Renal cortex interstitium (tissue), 11 donors: ENCODE measurements at regions not wholly inside any gene's neighbourhood (a gene's known extent, or its start where the extent isn't known, plus 50 kb on each side); places are given as distances from the start of the nearest gene placed in this dataset.

Experiments used
- DNase-seq, 11 donors: peaks; one replicate each; pipeline ENCODE4 v3.0.0-alpha.2; 2013; ENCODE audit warnings: low read depth in 9 of 11, low spot score in 4 of 11; ENCODE audit errors: extremely low read depth in 1 of 11

- no peak for DNase-seq
Observed at GRCh38 chr9:27847380-27847779, 274.1 kb upstream of the C9orf72 start.

GRCh38 chr9:27847818-27848217, 274.5 kb upstream of the C9orf72 start:
- no peak for DNase-seq

GRCh38 chr9:27848315-27848714, 275.0 kb upstream of the C9orf72 start:
- no peak for DNase-seq

GRCh38 chr9:27851858-27852257, 278.6 kb upstream of the C9orf72 start:
- no peak for DNase-seq

GRCh38 chr9:27853529-27853928, 280.2 kb upstream of the C9orf72 start:
- no peak for DNase-seq

GRCh38 chr9:27856054-27856453, 282.8 kb upstream of the C9orf72 start:
- DNase-seq: no peak

GRCh38 chr9:27856748-27857147, 283.5 kb upstream of the C9orf72 start:
- no peak for DNase-seq

- no peak for DNase-seq
Observed at GRCh38 chr9:27861887-27862286, 288.6 kb upstream of the C9orf72 start.

- peak in 10 of 11 donors; percentile 6 to 57 (median 17) for DNase-seq
Observed at GRCh38 chr9:27864644-27865438, 291.6 kb upstream of the C9orf72 start.

GRCh38 chr9:27866741-27867140, 293.5 kb upstream of the C9orf72 start:
- DNase-seq: no peak

- no peak for DNase-seq
Observed at GRCh38 chr9:27870404-27870803, 297.1 kb upstream of the C9orf72 start.

GRCh38 chr9:27880156-27880555, 306.9 kb upstream of the C9orf72 start:
- no peak for DNase-seq

GRCh38 chr9:27880635-27881034, 307.4 kb upstream of the C9orf72 start:
- DNase-seq: no peak

GRCh38 chr9:27888661-27889295, 315.5 kb upstream of the C9orf72 start:
- no peak for DNase-seq

- no peak for DNase-seq
Observed at GRCh38 chr9:27924502-27924901, 351.2 kb upstream of the C9orf72 start.

- DNase-seq: no peak
Observed at GRCh38 chr9:27925815-27926214, 352.5 kb upstream of the C9orf72 start.

GRCh38 chr9:27929841-27930240, 356.6 kb upstream of the C9orf72 start:
- DNase-seq: no peak

GRCh38 chr9:27933210-27934025, 360.1 kb upstream of the C9orf72 start:
- DNase-seq: peak in 8 of 11 donors; percentile 11 to 38 (median 24)

GRCh38 chr9:27934471-27934870, 361.2 kb upstream of the C9orf72 start:
- DNase-seq: no peak

- no peak for DNase-seq
Observed at GRCh38 chr9:27939186-27939585, 365.9 kb upstream of the C9orf72 start.
